Activated gamma-delta T cell treated with anti-CD3 and anti-CD28 coated beads, Interleukin-2, amount 50 U/mL, for 16 hours (primary cell): ENCODE measurements at regions not wholly inside any gene's neighbourhood (a gene's known extent, or its start where the extent isn't known, plus 50 kb on each side); places are given as distances from the start of the nearest gene placed in this dataset.

Source experiments
- DNase-seq: peaks from one replicate; pipeline ENCODE4 v3.0.0-alpha.2; 2020; ENCODE audit warnings: low read depth

DNA sequence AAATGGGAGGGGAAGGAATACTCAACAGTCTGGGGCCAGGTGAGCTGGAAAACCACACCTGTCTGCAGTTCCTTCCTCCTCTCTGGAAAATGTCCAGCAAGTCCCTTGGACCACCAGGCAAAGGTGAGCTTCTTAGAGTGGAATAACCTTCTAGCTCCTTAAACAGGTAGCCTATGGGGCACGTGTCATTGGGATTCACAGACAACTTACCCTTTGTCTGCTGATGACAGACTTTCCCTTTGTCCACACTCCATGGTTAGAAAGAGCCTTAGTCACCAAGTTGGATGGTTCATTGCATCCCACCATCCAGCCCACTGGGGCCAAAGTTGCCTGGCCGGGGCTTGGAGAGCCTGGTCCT lies 98.0 kb upstream of the ITGA6 start:
- no peak for DNase-seq

- no peak for DNase-seq
Observed at GRCh38 chr2:172329774-172330671, 97.4 kb upstream of the ITGA6 start.

DNA sequence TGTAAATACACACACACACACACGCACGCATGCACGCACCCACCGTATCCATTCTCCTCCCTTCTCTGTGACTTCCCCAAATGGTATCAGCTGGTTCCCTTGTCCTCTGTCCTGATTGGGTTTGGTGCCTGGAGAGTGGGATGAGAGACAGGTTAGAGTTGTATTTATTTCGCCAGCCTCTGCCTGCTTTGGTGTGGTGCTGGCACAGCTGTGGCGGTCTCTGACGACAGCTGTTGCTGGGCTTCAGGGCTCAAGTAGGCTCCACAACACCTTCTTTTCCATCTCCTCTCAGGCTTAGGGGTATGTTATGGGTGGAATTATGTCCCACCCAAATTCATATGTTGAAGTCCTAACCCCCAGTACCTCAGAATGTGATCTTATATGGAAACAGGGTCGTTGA lies 94.9 kb upstream of the ITGA6 start:
- DNase-seq, result no peak

- no peak for DNase-seq
Observed at GRCh38 chr2:172333235-172333977, 94.0 kb upstream of the ITGA6 start.

GRCh38 chr2:172333978-172334330 lies 93.4 kb upstream of the ITGA6 start:
- no peak for DNase-seq

- no peak for DNase-seq
Observed at GRCh38 chr2:172334988-172335387, 92.4 kb upstream of the ITGA6 start.

GRCh38 chr2:172335736-172336135 lies 91.7 kb upstream of the ITGA6 start:
- no peak for DNase-seq

GRCh38 chr2:172336681-172337080 lies 90.7 kb upstream of the ITGA6 start:
- DNase-seq, result no peak

DNA sequence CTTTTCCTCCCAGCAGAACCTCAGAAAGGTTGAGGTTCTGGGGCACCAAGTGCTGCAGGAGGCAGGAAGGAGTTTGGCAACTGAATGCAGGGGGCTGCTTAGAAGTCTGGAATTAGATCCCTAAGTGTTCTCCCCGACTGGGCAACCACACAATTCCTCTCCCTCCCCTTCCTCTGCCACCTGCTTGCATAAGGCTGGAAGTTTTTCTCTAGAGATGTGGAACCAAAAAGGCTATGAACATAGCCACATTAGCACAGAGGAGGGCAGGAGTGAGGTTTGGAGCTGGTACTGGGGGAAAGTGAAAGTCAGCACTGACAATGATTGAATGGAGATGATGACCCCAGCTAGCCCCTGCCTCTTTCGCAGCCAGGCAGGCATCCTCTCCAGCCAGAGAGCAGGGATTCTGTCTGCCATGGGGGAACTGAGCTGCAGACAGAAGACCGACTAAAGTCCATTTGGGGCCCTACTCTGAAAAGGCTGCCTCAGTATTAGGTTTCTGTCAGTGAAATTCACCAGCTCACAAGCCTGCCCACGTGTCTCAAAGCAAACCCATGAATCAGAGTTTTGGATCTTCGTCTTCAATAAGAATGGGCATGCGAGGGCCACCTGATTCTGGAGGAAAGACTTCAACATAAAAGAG lies 87.9 kb upstream of the ITGA6 start:
- DNase-seq, result no peak

- no peak for DNase-seq
Observed at GRCh38 chr2:172340394-172340793, 87.0 kb upstream of the ITGA6 start.

DNA sequence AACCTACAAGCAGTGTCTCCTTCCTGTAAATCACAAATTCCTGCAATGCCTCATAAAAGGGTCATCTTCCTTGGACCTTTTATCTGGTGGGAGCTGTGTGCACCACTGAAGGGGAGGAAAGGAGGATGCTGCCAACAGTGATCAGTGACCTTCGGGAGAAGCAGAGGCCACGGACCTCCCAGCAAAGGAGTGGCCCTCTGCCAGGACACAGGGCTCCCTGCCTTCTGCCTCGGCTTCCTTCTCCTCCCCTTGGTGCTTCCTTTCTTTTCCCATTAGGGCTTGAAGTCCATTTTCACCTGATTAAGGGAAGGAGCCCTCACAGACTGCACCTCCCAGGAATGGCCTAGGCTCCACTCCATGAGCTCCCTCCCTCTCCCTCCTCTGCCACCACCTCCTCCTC lies 85.3 kb upstream of the ITGA6 start:
- DNase-seq, result no peak

- no peak for DNase-seq
Observed at GRCh38 chr2:172342611-172343010, 84.8 kb upstream of the ITGA6 start.

- no peak for DNase-seq
Observed at GRCh38 chr2:172344159-172344558, 83.2 kb upstream of the ITGA6 start.

DNA sequence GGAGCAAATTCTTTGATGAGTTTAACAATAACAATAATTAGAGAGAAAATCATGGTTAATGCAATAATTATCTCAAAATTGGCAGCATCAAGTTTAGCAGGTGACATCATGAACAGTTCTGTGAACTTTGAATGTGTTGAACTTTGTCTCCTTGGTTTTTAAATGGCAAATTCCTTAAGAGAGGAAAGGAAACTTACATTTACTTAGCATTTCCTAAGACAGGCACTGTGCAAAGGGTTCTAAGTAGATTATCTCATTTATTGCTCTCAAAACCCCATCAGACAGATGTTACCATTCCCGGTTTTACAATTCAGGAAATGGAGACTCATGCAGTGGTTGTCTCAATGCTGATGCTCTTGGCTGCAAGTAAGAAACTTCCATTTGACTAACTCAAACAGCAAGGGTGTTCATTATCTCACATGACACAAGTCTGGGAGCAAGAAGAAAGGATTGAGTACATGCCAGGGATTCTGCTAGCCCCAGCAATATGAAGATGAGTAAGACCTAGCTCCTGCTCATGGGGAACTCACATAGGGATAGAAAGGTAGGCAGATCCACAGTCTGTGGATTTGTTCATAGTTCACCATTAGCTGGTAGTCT lies 81.3 kb upstream of the ITGA6 start:
- no peak for DNase-seq

GRCh38 chr2:172348555-172349288 lies 78.7 kb upstream of the ITGA6 start:
- no peak for DNase-seq

DNA sequence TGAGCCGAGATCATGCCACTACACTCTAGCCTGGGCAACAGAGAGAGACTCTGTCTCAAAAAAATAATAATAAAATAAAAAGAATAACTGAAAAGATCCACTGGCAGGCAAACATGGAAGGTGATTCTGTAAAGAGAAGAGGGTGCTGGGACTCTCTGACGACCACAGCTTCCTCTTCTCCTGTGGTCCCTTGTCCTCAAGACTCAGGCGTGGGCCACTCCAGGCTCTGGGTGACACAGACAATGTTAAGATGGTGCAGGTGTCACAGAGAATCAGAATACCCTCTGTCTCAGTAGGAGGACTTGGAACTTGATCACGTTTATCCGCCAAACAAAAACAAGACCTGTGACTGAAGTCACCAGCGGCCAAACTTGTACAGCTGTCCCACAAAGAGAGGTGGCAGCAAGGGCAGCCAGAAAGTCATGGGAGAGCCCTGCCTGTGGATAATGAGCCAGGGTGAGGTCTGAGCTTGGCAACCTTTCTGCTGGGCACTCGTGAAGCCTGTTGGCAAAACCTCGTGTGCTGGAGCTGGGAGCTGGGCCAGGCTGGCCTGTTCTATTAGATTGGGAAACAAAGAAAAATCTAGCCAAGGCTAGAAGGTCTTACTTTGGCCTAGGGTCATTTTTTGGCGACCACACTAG lies 76.4 kb upstream of the ITGA6 start:
- no peak for DNase-seq

- no peak for DNase-seq
Observed at GRCh38 chr2:172351586-172351985, 75.8 kb upstream of the ITGA6 start.

GRCh38 chr2:172354347-172354746 lies 73.0 kb upstream of the ITGA6 start:
- no peak for DNase-seq

GRCh38 chr2:172357442-172357841 lies 69.9 kb upstream of the ITGA6 start:
- no peak for DNase-seq

DNA sequence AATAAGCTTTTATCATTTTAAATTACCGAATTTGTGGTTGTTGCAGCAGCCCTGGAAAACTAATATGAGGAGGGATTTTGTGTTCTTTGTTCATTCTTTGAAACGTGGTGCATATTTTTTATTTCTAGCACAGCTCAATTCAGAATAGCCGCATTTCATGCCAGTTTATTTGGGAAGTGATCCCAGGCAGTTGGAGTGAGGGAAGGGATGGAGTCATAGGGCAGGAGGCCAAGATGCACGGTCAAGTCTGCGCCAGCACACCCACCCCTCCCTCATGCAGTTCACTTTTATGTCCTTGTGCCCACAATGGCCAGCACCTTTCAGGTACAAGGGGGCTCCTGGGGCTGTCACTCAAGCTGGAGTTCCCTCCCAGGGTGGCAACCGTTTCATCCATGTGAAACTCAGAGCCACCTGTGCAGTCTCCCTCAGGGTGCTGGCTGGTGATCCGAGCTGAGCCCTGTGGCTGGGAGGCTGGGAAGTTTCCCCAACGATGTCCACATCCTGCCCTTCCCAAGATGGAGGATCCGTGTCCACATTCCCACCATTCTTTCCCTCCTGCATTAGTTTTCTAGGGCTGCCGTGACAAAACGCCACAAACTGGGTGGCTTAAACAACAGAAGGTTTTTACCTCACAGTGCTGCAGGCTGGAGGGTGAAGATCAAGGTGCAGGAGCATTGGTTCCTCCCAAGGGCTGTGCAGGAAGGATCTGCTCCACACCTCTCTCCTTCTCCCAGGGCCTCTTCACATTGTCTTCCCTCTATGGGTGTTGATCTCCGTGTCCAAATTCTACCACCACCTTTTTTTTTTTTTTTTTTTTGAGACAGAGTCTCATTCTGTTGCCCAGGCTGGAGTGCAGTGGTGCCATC lies 68.5 kb upstream of the ITGA6 start:
- DNase-seq, result no peak

- DNase-seq, result no peak
Observed at GRCh38 chr2:172361360-172361759, 66.0 kb upstream of the ITGA6 start.
